Astrocyte of the spinal cord (primary cell): ENCODE measurements at regions not wholly inside any gene's neighbourhood (a gene's known extent, or its start where the extent isn't known, plus 50 kb on each side); places are given as distances from the start of the nearest gene placed in this dataset.

ENCODE experiments used
- DNase-seq: peaks from one replicate; pipeline ENCODE4 v3.0.0; 2011; ENCODE audit warnings: low read depth, low spot score
- H3K4me3 ChIP-seq: 2 replicates; pipeline ENCODE4 v1.5.1; 2011; ENCODE audit warnings: low read depth, mild to moderate bottlenecking, low read length, moderate library complexity
- in situ Hi-C: cut with HindIII; loops from 2 replicates; pipeline ENCODE4 v1.10.0; 2017; ENCODE audit warnings: low sequenced_read_pairs
- TF ChIP-seq, protein P1 (sequence below): IDR thresholded peaks from 2 replicates; pipeline ENCODE4 v1.5.1; 2012; ENCODE audit warnings: low read depth, mild to moderate bottlenecking, low read length, inconsistent platforms

DNA sequence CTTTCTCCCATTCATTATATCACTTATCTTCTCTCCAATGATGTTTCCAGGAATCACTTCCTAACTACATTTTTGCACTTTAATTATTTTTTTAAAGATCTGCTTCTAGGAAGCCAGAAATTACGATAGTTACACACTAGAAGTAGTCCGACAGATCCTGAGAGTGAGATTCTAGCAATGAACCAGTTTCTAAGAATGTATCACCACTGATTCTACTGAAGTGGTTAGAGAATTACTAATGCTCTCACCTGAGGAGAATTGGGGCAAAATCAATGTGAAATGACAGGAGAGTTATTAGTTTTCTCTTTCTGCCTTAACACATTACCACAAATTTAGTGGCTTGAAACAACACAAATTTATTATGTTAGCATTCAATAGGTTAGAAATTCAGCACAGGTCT, 241.2 kb downstream of the CASP12 start:
- TF ChIP-seq, protein P1, sequence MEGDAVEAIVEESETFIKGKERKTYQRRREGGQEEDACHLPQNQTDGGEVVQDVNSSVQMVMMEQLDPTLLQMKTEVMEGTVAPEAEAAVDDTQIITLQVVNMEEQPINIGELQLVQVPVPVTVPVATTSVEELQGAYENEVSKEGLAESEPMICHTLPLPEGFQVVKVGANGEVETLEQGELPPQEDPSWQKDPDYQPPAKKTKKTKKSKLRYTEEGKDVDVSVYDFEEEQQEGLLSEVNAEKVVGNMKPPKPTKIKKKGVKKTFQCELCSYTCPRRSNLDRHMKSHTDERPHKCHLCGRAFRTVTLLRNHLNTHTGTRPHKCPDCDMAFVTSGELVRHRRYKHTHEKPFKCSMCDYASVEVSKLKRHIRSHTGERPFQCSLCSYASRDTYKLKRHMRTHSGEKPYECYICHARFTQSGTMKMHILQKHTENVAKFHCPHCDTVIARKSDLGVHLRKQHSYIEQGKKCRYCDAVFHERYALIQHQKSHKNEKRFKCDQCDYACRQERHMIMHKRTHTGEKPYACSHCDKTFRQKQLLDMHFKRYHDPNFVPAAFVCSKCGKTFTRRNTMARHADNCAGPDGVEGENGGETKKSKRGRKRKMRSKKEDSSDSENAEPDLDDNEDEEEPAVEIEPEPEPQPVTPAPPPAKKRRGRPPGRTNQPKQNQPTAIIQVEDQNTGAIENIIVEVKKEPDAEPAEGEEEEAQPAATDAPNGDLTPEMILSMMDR: no peak
- H3K4me3 ChIP-seq: no peak overlapping the region
- DNase-seq: no peak
- in situ Hi-C loops: no loop called here

DNA sequence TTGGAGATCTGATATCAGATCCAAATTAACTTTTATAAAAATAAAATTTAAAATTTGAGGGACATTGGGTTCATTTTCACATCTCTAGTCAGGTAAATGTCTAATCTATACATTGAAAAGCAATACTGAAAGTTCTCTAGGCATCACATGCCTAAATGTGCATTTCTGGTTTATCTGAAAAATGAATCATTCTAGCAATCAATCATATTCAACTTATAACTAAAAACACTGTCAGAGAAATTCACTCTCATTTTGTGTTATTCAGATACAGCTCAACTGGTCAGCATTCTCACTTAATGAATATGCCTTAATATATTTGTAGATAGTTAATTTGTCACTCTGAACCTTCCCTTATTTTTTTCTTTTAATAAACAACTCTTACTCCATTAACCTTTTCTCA, 243.2 kb downstream of the CASP12 start:
- TF ChIP-seq, protein P1: no peak
- in situ Hi-C loops: no loop called here
- DNase-seq: no peak

DNA sequence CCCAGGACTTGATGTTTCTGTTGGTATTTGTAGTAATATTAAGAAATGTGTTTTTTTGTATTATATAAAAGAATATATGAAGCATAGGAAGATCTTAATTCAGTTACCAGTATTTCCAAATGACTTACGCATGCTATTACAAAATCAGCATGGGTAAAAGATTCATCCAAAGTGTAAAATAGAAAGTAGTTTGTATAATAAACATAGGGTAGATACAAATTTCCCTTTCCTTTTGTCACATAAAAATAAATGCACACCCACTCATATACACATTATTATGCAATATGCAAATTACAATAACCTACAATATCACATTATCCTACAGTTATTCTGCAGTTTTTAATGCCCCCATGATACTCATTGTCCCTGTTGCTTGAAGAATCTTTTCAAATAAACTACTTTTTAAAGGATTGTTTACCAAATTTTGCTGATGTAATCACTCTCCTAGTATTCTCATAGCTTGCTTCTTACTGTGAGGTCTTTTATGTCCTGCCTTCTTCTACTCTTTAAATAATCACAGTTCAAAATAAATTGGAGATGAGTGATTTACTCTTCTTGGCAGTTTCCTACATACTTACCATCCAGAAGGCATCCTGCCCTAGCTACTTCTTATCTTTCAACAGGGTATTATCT, 244.0 kb downstream of the CASP12 start:
- DNase-seq: no peak
- no peak overlapping the region for H3K4me3 ChIP-seq
- TF ChIP-seq, protein P1: no peak
- in situ Hi-C loops: no loop called here

More for the DNA sequence above, 243.2 kb downstream of the CASP12 start:
- no peak overlapping the region for H3K4me3 ChIP-seq

DNA sequence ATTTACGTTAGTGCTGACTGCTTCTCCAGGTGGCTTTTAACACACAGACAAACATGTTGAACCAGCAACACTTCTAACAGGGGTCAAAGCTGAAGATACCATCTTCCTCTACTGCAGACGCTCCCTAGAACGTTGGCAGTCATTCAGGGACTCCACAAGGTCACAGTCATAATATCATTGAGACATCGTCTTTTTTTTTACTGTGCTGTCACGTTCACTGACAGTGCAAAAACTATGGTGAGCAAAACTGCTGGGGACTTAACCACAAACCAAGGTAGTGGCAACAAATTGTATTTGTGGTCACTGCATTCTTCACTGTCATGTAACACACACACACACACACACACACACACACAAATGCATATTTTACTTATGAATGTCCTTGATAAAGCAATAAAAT, 244.9 kb downstream of the CASP12 start:
- in situ Hi-C loops: no loop called here
- H3K4me3 ChIP-seq: no peak overlapping the region
- DNase-seq: peak; percentile 18
- TF ChIP-seq, protein P1: no peak

DNA sequence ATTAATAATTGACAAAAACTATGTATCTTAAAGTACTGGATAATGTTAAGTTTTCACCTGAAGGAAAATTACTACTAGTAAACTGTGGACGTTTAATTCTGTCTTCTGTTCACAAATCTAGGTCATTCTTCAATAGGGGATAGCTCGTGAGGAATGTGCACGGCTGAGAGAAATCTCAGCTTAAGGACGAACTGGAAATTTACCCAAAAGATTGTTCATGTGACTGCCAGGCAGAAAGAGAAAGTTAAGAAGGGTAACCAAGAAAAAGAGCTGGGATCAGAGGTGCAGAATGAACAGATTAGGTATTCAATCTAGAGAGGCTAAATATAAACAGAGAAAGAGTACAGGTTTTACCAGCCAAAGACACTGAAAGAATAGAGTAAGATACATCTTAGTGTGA, 245.3 kb downstream of the CASP12 start:
- no peak overlapping the region for H3K4me3 ChIP-seq
- no peak for DNase-seq
- TF ChIP-seq, protein P1: no peak
- in situ Hi-C loops: no loop called here

DNA sequence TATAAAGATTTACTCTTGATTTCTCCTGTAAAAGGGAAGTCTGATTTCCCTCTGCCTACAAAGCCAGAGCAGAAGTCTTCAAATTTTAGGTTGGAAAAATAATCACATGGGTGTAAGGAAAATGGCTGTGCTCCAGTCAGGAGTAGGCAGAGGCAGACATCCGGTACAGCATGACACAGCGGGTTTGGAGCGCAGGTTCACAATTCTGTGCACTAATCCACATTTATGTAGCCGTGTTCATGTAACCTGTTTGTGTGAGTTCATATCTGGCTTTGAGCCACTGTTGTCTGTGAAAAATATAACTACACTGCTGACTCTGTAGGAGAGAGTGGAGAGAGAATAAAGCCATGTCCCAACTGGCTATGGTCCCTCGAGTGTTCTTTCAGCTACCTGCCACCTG, 248.0 kb downstream of the CASP12 start:
- no peak overlapping the region for H3K4me3 ChIP-seq
- TF ChIP-seq, protein P1: no peak
- DNase-seq: no peak
- in situ Hi-C loops: no loop called here
